ENCODE measurements at regions not wholly inside any gene's neighbourhood (a gene's known extent, or its start where the extent isn't known, plus 50 kb on each side); places are given as distances from the start of the nearest gene placed in this dataset.
A peak's percentile ranks its signal among the peaks of the same experiment; 100 is the strongest.

DNA sequence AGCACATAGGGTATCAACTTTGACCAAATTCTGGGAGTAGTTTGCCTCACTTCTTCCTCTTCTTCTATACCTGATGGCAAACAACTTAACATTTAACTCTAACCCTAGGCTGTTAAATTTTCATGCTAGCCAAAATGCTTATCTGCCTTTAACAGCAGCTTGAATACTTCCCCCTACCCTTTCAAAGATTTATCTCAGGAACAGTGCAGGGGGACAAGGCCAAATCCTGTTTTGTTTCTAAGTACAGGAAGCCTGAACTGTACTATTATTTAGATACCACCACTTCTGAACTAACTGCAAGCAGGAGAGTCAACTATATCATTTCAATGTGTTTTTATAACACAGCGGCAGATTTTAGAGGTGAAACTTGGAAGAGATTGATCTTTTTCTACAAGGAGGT is 104.0 kb upstream of the CNTN6 start:
- no peaks in the 10 kb centered on the region for H3K27me3 ChIP-seq
- WGBS (ENCODE audit: low lambda C conversion rate, missing lambda C conversion rate), result 89% methylated on average over 1 of the region's 1 CpG
- no peaks in the 10 kb centered on the region for H3K36me3 ChIP-seq (replicated peaks; ENCODE audit: insufficient read depth, low read depth)
- no peak overlapping the region for H2AFZ ChIP-seq
- no peaks in the 10 kb centered on the region for H3K4me1 ChIP-seq (ENCODE audit: insufficient read depth)
- H3K27ac ChIP-seq, result no peak overlapping the region
- H3K4me2 ChIP-seq, result no peak overlapping the region
- no peak for DNase-seq (ENCODE audit: low spot score)
- H3K4me3 ChIP-seq, result no peak overlapping the region
- H3K9me2 ChIP-seq (replicated peaks; ENCODE audit: insufficient read depth), result no peaks in the 10 kb centered on the region
- TF ChIP-seq, protein P1, sequence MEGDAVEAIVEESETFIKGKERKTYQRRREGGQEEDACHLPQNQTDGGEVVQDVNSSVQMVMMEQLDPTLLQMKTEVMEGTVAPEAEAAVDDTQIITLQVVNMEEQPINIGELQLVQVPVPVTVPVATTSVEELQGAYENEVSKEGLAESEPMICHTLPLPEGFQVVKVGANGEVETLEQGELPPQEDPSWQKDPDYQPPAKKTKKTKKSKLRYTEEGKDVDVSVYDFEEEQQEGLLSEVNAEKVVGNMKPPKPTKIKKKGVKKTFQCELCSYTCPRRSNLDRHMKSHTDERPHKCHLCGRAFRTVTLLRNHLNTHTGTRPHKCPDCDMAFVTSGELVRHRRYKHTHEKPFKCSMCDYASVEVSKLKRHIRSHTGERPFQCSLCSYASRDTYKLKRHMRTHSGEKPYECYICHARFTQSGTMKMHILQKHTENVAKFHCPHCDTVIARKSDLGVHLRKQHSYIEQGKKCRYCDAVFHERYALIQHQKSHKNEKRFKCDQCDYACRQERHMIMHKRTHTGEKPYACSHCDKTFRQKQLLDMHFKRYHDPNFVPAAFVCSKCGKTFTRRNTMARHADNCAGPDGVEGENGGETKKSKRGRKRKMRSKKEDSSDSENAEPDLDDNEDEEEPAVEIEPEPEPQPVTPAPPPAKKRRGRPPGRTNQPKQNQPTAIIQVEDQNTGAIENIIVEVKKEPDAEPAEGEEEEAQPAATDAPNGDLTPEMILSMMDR (IDR thresholded peaks at IDR 0.05; ENCODE audit: poor library complexity), result no peak
- no peak for TF ChIP-seq EZH2phosphoT487 (IDR thresholded peaks at IDR 0.05; ENCODE audit: low read depth, severe bottlenecking, unreplicated experiment)
- no peak for TF ChIP-seq EZH2 (IDR thresholded peaks at IDR 0.05; ENCODE audit: borderline replicate concordance)
- no peaks in the 10 kb centered on the region for H3K9me3 ChIP-seq (ENCODE audit: low read depth)
- H3K79me2 ChIP-seq, result no peaks in the 10 kb centered on the region
- H4K20me1 ChIP-seq (ENCODE audit: insufficient read depth, poor library complexity, severe bottlenecking), result no peaks in the 10 kb centered on the region

GRCh38 chr3:992871-993270 is 100.0 kb upstream of the CNTN6 start:
- no peaks in the 10 kb centered on the region for H3K9me2 ChIP-seq (replicated peaks; ENCODE audit: insufficient read depth)
- H3K36me3 ChIP-seq (replicated peaks; ENCODE audit: insufficient read depth, low read depth), result no peaks in the 10 kb centered on the region
- H3K4me3 ChIP-seq, result no peak overlapping the region
- no peaks in the 10 kb centered on the region for H4K20me1 ChIP-seq (ENCODE audit: insufficient read depth, poor library complexity, severe bottlenecking)
- 81% methylated on average over 6 of the region's 6 CpGs for WGBS (ENCODE audit: low lambda C conversion rate, missing lambda C conversion rate)
- H3K4me1 ChIP-seq (ENCODE audit: insufficient read depth), result no peaks in the 10 kb centered on the region
- DNase-seq (ENCODE audit: low spot score), result no peak
- H3K9me3 ChIP-seq (ENCODE audit: low read depth), result no peaks in the 10 kb centered on the region
- H3K27ac ChIP-seq, result no peak overlapping the region
- H3K27me3 ChIP-seq, result no peaks in the 10 kb centered on the region
- TF ChIP-seq EZH2 (IDR thresholded peaks at IDR 0.05; ENCODE audit: borderline replicate concordance) (no peak), EZH2phosphoT487 (IDR thresholded peaks at IDR 0.05; ENCODE audit: low read depth, severe bottlenecking, unreplicated experiment) (no peak)
- TF ChIP-seq, protein P1 (IDR thresholded peaks at IDR 0.05; ENCODE audit: poor library complexity), result no peak
- no peak overlapping the region for H3K4me2 ChIP-seq
- H3K79me2 ChIP-seq, result no peaks in the 10 kb centered on the region
- H2AFZ ChIP-seq, result no peak overlapping the region

DNA sequence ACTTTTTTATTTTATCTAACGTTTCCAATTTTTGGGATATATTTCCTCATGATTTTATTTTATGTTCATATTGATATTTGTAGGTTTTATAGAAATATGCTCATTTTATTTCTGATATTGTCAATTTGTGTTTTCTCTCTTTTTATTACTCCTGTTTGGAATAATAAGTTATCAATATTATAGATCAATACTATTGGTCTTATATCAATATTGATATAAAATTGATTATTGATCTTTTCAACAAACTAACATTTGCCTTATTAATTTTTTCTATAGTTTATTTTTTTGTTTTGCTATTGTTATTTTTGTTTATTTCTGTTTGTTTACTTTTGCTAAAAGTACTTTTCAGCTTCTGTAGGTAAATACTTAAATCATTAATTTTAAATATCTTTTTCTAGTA is 90.8 kb upstream of the CNTN6 start:
- H3K36me3 ChIP-seq (replicated peaks; ENCODE audit: insufficient read depth, low read depth), result no peaks in the 10 kb centered on the region
- no peaks in the 10 kb centered on the region for H3K4me1 ChIP-seq (ENCODE audit: insufficient read depth)
- no peak for DNase-seq (ENCODE audit: low spot score)
- TF ChIP-seq EZH2phosphoT487 (IDR thresholded peaks at IDR 0.05; ENCODE audit: low read depth, severe bottlenecking, unreplicated experiment) (no peak), EZH2 (IDR thresholded peaks at IDR 0.05; ENCODE audit: borderline replicate concordance) (no peak)
- TF ChIP-seq, protein P1 (IDR thresholded peaks at IDR 0.05; ENCODE audit: poor library complexity), result no peak
- 77% methylated on average over 1 of the region's 1 CpG for WGBS (ENCODE audit: low lambda C conversion rate, missing lambda C conversion rate)
- no peak overlapping the region for H3K4me2 ChIP-seq
- no peaks in the 10 kb centered on the region for H3K9me3 ChIP-seq (ENCODE audit: low read depth)
- no peak overlapping the region for H2AFZ ChIP-seq
- H3K27ac ChIP-seq, result no peak overlapping the region
- no peaks in the 10 kb centered on the region for H3K27me3 ChIP-seq
- no peaks in the 10 kb centered on the region for H3K79me2 ChIP-seq
- no peak overlapping the region for H3K4me3 ChIP-seq
- no peaks in the 10 kb centered on the region for H4K20me1 ChIP-seq (ENCODE audit: insufficient read depth, poor library complexity, severe bottlenecking)
- H3K9me2 ChIP-seq (replicated peaks; ENCODE audit: insufficient read depth), result no peaks in the 10 kb centered on the region

DNA sequence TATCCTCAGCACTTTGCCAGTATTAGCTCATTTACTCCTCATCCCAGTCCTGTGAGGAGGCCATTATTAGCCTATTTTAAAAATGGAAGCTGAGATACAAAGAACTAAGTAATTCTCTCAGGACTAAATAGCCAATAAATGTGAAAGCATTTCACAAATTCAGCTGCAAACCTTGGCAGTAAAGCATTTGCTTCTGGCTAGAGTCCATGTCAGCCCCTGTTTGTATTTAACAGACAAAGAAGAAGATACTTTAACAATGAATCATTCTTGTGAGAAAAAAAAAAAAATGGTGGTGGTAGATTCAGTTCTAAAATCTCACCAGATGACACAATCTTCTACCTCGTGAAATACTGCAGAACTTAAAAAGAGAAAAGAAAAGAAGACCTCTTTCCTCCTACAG is 85.0 kb upstream of the CNTN6 start:
- peak; percentile 5 for DNase-seq (ENCODE audit: low spot score)
- H2AFZ ChIP-seq, result no peak overlapping the region

More for the DNA sequence above, 85.0 kb upstream of the CNTN6 start:
- no peaks in the 10 kb centered on the region for H3K9me2 ChIP-seq (replicated peaks; ENCODE audit: insufficient read depth)
- no peaks in the 10 kb centered on the region for H3K27me3 ChIP-seq
- 35% methylated on average over 1 of the region's 1 CpG for WGBS (ENCODE audit: low lambda C conversion rate, missing lambda C conversion rate)
- H3K4me2 ChIP-seq, result no peak overlapping the region
- no peak overlapping the region for H3K27ac ChIP-seq
- H3K4me3 ChIP-seq, result no peak overlapping the region
- H3K79me2 ChIP-seq, result no peaks in the 10 kb centered on the region
- TF ChIP-seq EZH2 (IDR thresholded peaks at IDR 0.05; ENCODE audit: borderline replicate concordance), result no peak
- TF ChIP-seq EZH2phosphoT487 (IDR thresholded peaks at IDR 0.05; ENCODE audit: low read depth, severe bottlenecking, unreplicated experiment), result no peak
- TF ChIP-seq, protein P1 (IDR thresholded peaks at IDR 0.05; ENCODE audit: poor library complexity), result no peak
- H3K9me3 ChIP-seq (ENCODE audit: low read depth), result no peaks in the 10 kb centered on the region
- no peaks in the 10 kb centered on the region for H4K20me1 ChIP-seq (ENCODE audit: insufficient read depth, poor library complexity, severe bottlenecking)
- H3K4me1 ChIP-seq (ENCODE audit: insufficient read depth), result no peaks in the 10 kb centered on the region
- no peaks in the 10 kb centered on the region for H3K36me3 ChIP-seq (replicated peaks; ENCODE audit: insufficient read depth, low read depth)
